GM12865 (cell line): ENCODE measurements at regions not wholly inside any gene's neighbourhood (a gene's known extent, or its start where the extent isn't known, plus 50 kb on each side); places are given as distances from the start of the nearest gene placed in this dataset.

ENCODE experiments used
- DNase-seq: peaks from one replicate; pipeline ENCODE4 v3.0.0; 2010; ENCODE audit warnings: low read depth
- H3K4me3 ChIP-seq: 2 replicates; pipeline ENCODE4 v1.5.1; 2011; ENCODE audit warnings: mild to moderate bottlenecking, low read depth, low read length, control low read depth
- CTCF ChIP-seq: IDR thresholded peaks from 2 replicates; pipeline ENCODE4 v1.5.1; 2011; ENCODE audit warnings: low read length, control low read depth, low read depth, inconsistent platforms; ENCODE audit not compliant: insufficient read depth; ENCODE audit errors: missing control alignments

- no peak for DNase-seq
- no peak for TF ChIP-seq CTCF
- no peak overlapping the region for H3K4me3 ChIP-seq
Observed at GRCh38 chr13:89027694-89028306, 1356.6 kb downstream of the SLITRK5 start.

- DNase-seq = no peak
- no peak overlapping the region for H3K4me3 ChIP-seq
- no peak for TF ChIP-seq CTCF
Observed at GRCh38 chr13:89029062-89029461, 1357.9 kb downstream of the SLITRK5 start.

- DNase-seq = no peak
- no peak for TF ChIP-seq CTCF
- H3K4me3 ChIP-seq = no peak overlapping the region
Observed at GRCh38 chr13:89034015-89034414, 1362.8 kb downstream of the SLITRK5 start.

GRCh38 chr13:89052699-89053098 is 1381.5 kb downstream of the SLITRK5 start:
- TF ChIP-seq CTCF = no peak
- DNase-seq = no peak
- H3K4me3 ChIP-seq = no peak overlapping the region

GRCh38 chr13:89053418-89053817 is 1382.2 kb downstream of the SLITRK5 start:
- no peak overlapping the region for H3K4me3 ChIP-seq
- no peak for DNase-seq
- no peak for TF ChIP-seq CTCF

GRCh38 chr13:89057274-89057673 is 1386.1 kb downstream of the SLITRK5 start:
- DNase-seq = no peak

More at GRCh38 chr13:89057274-89057673, 1386.1 kb downstream of the SLITRK5 start:
- no peak overlapping the region for H3K4me3 ChIP-seq
- TF ChIP-seq CTCF = no peak
